OCI-LY3 (cell line): ENCODE measurements at regions not wholly inside any gene's neighbourhood (a gene's known extent, or its start where the extent isn't known, plus 50 kb on each side); places are given as distances from the start of the nearest gene placed in this dataset.

ENCODE experiments used
- H2AFZ ChIP-seq: fragments of 200-600, 300-600 bp; shearing (Covaris generic); 2 replicates; pipeline ENCODE4 v1.6.0; 2014; ENCODE audit warnings: antibody characterized with exemption, low read depth, low read length
- H3K27ac ChIP-seq: fragments of 200-600, 300-600 bp; sonication (generic); 2 replicates; pipeline ENCODE4 v1.5.1; 2014; ENCODE audit warnings: mild to moderate bottlenecking, low read length, moderate library complexity, mixed read lengths
- H3K27me3 ChIP-seq: fragments of 200-600, 300-600 bp; sonication (generic); 2 replicates; pipeline ENCODE4 v1.6.1; 2014; ENCODE audit warnings: low read depth, low read length, mixed read lengths
- H3K36me3 ChIP-seq: fragments of 200-600, 300-600 bp; sonication (generic); replicated peaks from 2 replicates; pipeline ENCODE3; 2014; ENCODE audit warnings: low read depth, low read length, mixed read lengths
- H3K4me1 ChIP-seq: fragments of 300-600, 200-600 bp; sonication (generic); 2 replicates; pipeline ENCODE4 v1.6.1; 2014; ENCODE audit warnings: low read length, mixed read lengths
- H3K4me2 ChIP-seq: fragments of 200-600, 300-600 bp; sonication (generic); 2 replicates; pipeline ENCODE4 v1.6.1; 2014; ENCODE audit warnings: low read length, mixed read lengths
- H3K4me3 ChIP-seq: fragments of 300-600, 200-600 bp; sonication (generic); 2 replicates; pipeline ENCODE4 v1.5.1; 2014; ENCODE audit warnings: antibody characterized with exemption, mild to moderate bottlenecking, low read length, moderate library complexity
- H3K79me2 ChIP-seq: fragments of 300-600, 200-600 bp; shearing (Covaris generic); 2 replicates; pipeline ENCODE4 v1.6.1; 2014; ENCODE audit warnings: mild to moderate bottlenecking, low read length, mixed read lengths
- H3K9ac ChIP-seq: fragments of 300-600, 200-600 bp; shearing (Covaris generic); 2 replicates; pipeline ENCODE4 v1.6.0; 2014; ENCODE audit warnings: mild to moderate bottlenecking, low read length, moderate library complexity
- H3K9me3 ChIP-seq: fragments of 200-600, 300-600 bp; shearing (Covaris generic); 2 replicates; pipeline ENCODE4 v1.6.1; 2014; ENCODE audit warnings: low read length, mixed read lengths; ENCODE audit not compliant: insufficient read depth
- H4K20me1 ChIP-seq: fragments of 200-600, 300-600 bp; sonication (generic); 2 replicates; pipeline ENCODE4 v1.6.1; 2016; ENCODE audit warnings: low read length, mixed read lengths; ENCODE audit not compliant: insufficient read depth
- EZH2phosphoT487 ChIP-seq: fragments of 200-600 bp; shearing (Covaris generic); IDR thresholded peaks from 2 replicates; pipeline ENCODE4 v1.6.1; 2018; ENCODE audit warnings: antibody characterized with exemption, mixed run types, low read depth
- TF ChIP-seq, protein P1 (sequence below): fragments of 200-600, 300-600 bp; sonication (generic); IDR thresholded peaks from 2 replicates; pipeline ENCODE4 v1.5.1; 2014; ENCODE audit warnings: antibody characterized with exemption, low read length, low read depth

- Histone ChIP-seq H3K27ac (no peak overlapping the region), H3K79me2 (no peaks in the 10 kb centered on the region), H3K4me3 (no peak overlapping the region), H4K20me1 (no peaks in the 10 kb centered on the region), H3K27me3 (no peaks in the 10 kb centered on the region), H3K9ac (no peak overlapping the region), H2AFZ (no peak overlapping the region), H3K4me1 (no peaks in the 10 kb centered on the region), H3K4me2 (no peak overlapping the region), H3K9me3 (no peaks in the 10 kb centered on the region), H3K36me3 (no peaks in the 10 kb centered on the region)
- TF ChIP-seq, protein P1, sequence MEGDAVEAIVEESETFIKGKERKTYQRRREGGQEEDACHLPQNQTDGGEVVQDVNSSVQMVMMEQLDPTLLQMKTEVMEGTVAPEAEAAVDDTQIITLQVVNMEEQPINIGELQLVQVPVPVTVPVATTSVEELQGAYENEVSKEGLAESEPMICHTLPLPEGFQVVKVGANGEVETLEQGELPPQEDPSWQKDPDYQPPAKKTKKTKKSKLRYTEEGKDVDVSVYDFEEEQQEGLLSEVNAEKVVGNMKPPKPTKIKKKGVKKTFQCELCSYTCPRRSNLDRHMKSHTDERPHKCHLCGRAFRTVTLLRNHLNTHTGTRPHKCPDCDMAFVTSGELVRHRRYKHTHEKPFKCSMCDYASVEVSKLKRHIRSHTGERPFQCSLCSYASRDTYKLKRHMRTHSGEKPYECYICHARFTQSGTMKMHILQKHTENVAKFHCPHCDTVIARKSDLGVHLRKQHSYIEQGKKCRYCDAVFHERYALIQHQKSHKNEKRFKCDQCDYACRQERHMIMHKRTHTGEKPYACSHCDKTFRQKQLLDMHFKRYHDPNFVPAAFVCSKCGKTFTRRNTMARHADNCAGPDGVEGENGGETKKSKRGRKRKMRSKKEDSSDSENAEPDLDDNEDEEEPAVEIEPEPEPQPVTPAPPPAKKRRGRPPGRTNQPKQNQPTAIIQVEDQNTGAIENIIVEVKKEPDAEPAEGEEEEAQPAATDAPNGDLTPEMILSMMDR: no peak
- no peak for TF ChIP-seq EZH2phosphoT487
Measured at GRCh38 chr1:219398815-219399396, 214.0 kb downstream of the ZC3H11B start.

- no peak overlapping the region for H3K27ac ChIP-seq
- no peaks in the 10 kb centered on the region for H3K36me3 ChIP-seq
- no peaks in the 10 kb centered on the region for H3K9me3 ChIP-seq
- H3K4me1 ChIP-seq: no peaks in the 10 kb centered on the region
- H4K20me1 ChIP-seq: no peaks in the 10 kb centered on the region
- TF ChIP-seq, protein P1: no peak
- H3K9ac ChIP-seq: no peak overlapping the region
- H3K4me3 ChIP-seq: no peak overlapping the region
- no peaks in the 10 kb centered on the region for H3K27me3 ChIP-seq
- H2AFZ ChIP-seq: no peak overlapping the region
- H3K4me2 ChIP-seq: no peak overlapping the region
- no peaks in the 10 kb centered on the region for H3K79me2 ChIP-seq
Measured at GRCh38 chr1:219397511-219397910, 215.4 kb downstream of the ZC3H11B start.

GRCh38 chr1:219391297-219391696, 217.6 kb downstream of the LYPLAL1 start:
- no peaks in the 10 kb centered on the region for H3K27me3 ChIP-seq
- no peak overlapping the region for H3K9ac ChIP-seq
- no peak overlapping the region for H3K4me3 ChIP-seq

DNA sequence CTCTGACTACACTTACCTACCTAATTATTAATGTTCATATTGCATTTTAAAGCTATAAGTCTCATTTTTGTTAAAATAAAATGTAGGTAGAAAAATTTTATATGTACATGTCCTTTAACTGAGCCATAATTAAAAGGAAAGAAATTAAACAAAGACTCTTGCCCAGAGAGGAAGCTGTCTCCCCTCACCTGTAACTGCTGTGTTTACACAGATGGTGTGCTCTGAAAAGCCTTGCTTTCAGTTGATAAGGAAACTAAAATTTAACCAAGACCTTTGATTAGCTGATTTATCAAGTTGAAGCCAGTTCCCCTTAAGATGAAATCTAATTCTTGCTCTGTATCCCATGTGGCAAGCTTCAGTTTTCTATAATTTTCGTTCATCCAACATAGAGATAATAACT, 213.5 kb downstream of the LYPLAL1 start:
- Histone ChIP-seq H3K9me3 (no peaks in the 10 kb centered on the region), H3K4me2 (no peak overlapping the region), H3K27ac (no peak overlapping the region), H3K9ac (no peak overlapping the region), H3K27me3 (no peaks in the 10 kb centered on the region), H2AFZ (no peak overlapping the region), H4K20me1 (no peaks in the 10 kb centered on the region), H3K4me1 (no peaks in the 10 kb centered on the region), H3K4me3 (no peak overlapping the region), H3K79me2 (no peaks in the 10 kb centered on the region), H3K36me3 (no peaks in the 10 kb centered on the region)
- TF ChIP-seq, protein P1: no peak

More at GRCh38 chr1:219391297-219391696, 217.6 kb downstream of the LYPLAL1 start:
- Histone ChIP-seq H2AFZ (no peak overlapping the region), H3K9me3 (no peaks in the 10 kb centered on the region), H4K20me1 (no peaks in the 10 kb centered on the region), H3K4me2 (no peak overlapping the region), H3K27ac (no peak overlapping the region), H3K4me1 (no peaks in the 10 kb centered on the region), H3K36me3 (no peaks in the 10 kb centered on the region), H3K79me2 (no peaks in the 10 kb centered on the region)
- TF ChIP-seq EZH2phosphoT487: no peak
- TF ChIP-seq, protein P1: no peak
